SK-N-SH (cell line): ENCODE measurements at regions not wholly inside any gene's neighbourhood (a gene's known extent, or its start where the extent isn't known, plus 50 kb on each side); places are given as distances from the start of the nearest gene placed in this dataset.
"Not testable (repeated sequence)": the region's sequence is repeated elsewhere in the genome, so short reads cannot be mapped to it uniquely, and the experiment has no call there.

Experiments used
- ELF1 ChIP-seq: IDR thresholded peaks from 2 replicates; pipeline ENCODE4 v1.4.0; 2012
- GATA2 ChIP-seq: sonication (generic); formaldehyde crosslinking; IDR thresholded peaks from 2 replicates; pipeline ENCODE4 v1.5.0; 2020; ENCODE audit warnings: mild to moderate bottlenecking, missing genetic modification reagents
- JUND ChIP-seq: IDR thresholded peaks from 2 replicates; pipeline ENCODE4 v1.4.0; 2012
- NFIC ChIP-seq: IDR thresholded peaks from 2 replicates; pipeline ENCODE4 v1.4.0; 2012; ENCODE audit warnings: borderline replicate concordance
- POLR2AphosphoS5 ChIP-seq: IDR thresholded peaks from 2 replicates; pipeline ENCODE4 v1.6.1; 2012; ENCODE audit warnings: low read depth, low read length
- RCOR1 ChIP-seq: fragments of 150-350 bp; IDR thresholded peaks from 2 replicates; pipeline ENCODE4 v1.6.1; 2017; ENCODE audit warnings: antibody characterized with exemption, low read length
- TCF12 ChIP-seq: IDR thresholded peaks from 2 replicates; pipeline ENCODE4 v1.4.0; 2012
- YY1 ChIP-seq: IDR thresholded peaks from 2 replicates; pipeline ENCODE4 v1.4.0; 2012; ENCODE audit warnings: low read depth, mild to moderate bottlenecking
- TF ChIP-seq, protein P1 (sequence below): fragments of 200-600 bp; sonication (generic); IDR thresholded peaks from 2 replicates; pipeline ENCODE4 v1.6.1; 2017; ENCODE audit warnings: antibody characterized with exemption, mild to moderate bottlenecking, moderate library complexity
- TF ChIP-seq, protein P2 (sequence below): fragments of 150-350 bp; IDR thresholded peaks from 2 replicates; pipeline ENCODE4 v1.6.1; 2017; ENCODE audit warnings: antibody characterized with exemption, low read length, low read depth, borderline replicate concordance
- TF ChIP-seq, protein P3 (sequence below): IDR thresholded peaks from 2 replicates; pipeline ENCODE4 v1.4.0; 2012; ENCODE audit warnings: low read depth, borderline replicate concordance
- TF ChIP-seq, protein P4 (sequence below): IDR thresholded peaks from 2 replicates; pipeline ENCODE4 v1.4.0; 2012; ENCODE audit warnings: low read depth

DNA sequence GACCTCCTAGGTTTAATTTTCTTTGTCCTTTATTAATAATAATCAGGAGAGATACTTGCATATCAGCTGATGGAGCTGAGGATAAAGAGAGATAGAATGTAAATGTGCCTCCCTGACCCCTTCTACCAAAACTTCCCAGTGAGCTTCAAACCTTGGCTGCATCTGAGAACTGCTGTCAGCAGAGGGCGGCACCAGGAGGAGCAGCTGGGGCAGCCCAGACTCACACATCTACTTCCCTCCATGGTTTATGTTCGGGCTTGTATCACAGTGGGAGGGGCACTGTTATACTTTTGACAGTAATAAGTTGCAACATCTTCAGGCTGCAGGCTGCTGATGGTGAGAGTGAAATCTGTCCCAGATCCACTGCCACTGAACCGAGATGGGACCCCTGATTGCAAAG is 521.7 kb downstream of the RPIA start:
- TF ChIP-seq, protein P1, sequence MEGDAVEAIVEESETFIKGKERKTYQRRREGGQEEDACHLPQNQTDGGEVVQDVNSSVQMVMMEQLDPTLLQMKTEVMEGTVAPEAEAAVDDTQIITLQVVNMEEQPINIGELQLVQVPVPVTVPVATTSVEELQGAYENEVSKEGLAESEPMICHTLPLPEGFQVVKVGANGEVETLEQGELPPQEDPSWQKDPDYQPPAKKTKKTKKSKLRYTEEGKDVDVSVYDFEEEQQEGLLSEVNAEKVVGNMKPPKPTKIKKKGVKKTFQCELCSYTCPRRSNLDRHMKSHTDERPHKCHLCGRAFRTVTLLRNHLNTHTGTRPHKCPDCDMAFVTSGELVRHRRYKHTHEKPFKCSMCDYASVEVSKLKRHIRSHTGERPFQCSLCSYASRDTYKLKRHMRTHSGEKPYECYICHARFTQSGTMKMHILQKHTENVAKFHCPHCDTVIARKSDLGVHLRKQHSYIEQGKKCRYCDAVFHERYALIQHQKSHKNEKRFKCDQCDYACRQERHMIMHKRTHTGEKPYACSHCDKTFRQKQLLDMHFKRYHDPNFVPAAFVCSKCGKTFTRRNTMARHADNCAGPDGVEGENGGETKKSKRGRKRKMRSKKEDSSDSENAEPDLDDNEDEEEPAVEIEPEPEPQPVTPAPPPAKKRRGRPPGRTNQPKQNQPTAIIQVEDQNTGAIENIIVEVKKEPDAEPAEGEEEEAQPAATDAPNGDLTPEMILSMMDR, result not testable (repeated sequence)
- TF ChIP-seq, protein P2, sequence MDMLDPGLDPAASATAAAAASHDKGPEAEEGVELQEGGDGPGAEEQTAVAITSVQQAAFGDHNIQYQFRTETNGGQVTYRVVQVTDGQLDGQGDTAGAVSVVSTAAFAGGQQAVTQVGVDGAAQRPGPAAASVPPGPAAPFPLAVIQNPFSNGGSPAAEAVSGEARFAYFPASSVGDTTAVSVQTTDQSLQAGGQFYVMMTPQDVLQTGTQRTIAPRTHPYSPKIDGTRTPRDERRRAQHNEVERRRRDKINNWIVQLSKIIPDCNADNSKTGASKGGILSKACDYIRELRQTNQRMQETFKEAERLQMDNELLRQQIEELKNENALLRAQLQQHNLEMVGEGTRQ, result not testable (repeated sequence)
- TF ChIP-seq, protein P3, sequence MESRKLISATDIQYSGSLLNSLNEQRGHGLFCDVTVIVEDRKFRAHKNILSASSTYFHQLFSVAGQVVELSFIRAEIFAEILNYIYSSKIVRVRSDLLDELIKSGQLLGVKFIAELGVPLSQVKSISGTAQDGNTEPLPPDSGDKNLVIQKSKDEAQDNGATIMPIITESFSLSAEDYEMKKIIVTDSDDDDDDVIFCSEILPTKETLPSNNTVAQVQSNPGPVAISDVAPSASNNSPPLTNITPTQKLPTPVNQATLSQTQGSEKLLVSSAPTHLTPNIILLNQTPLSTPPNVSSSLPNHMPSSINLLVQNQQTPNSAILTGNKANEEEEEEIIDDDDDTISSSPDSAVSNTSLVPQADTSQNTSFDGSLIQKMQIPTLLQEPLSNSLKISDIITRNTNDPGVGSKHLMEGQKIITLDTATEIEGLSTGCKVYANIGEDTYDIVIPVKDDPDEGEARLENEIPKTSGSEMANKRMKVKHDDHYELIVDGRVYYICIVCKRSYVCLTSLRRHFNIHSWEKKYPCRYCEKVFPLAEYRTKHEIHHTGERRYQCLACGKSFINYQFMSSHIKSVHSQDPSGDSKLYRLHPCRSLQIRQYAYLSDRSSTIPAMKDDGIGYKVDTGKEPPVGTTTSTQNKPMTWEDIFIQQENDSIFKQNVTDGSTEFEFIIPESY, result not testable (repeated sequence)
- TF ChIP-seq GATA2, NFIC, POLR2AphosphoS5, TCF12, YY1, RCOR1, JUND, ELF1: not testable (repeated sequence)
- TF ChIP-seq, protein P4, sequence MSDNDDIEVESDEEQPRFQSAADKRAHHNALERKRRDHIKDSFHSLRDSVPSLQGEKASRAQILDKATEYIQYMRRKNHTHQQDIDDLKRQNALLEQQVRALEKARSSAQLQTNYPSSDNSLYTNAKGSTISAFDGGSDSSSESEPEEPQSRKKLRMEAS, result not testable (repeated sequence)
